HG02798 (cell line): ENCODE measurements at regions not wholly inside any gene's neighbourhood (a gene's known extent, or its start where the extent isn't known, plus 50 kb on each side); places are given as distances from the start of the nearest gene placed in this dataset.

Source experiments
- ATAC-seq: cut with Tn5 transposase; IDR thresholded peaks from one replicate; pipeline ENCODE4 v1.9.1; 2021; ENCODE audit warnings: mild to moderate bottlenecking; ENCODE audit not compliant: unreplicated experiment, poor library complexity

DNA sequence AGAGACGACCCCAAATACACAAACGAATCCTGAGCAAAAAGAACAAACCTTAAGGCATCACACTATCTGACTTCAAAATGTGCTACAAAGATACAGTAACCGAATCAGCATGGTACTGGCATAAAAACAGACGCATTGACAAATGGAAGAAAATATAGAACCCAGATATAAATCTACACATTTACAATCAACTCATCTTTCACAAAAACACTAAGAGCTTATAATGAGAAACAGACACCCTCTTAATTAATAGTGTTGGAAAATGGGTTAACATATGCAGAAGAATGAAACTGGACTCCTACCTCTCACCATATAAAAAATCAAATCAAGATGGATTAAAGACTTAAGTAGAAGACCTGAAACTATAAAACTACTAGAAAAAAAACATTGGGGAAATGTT is 130.3 kb upstream of the DCBLD2 start:
- no peak for ATAC-seq

DNA sequence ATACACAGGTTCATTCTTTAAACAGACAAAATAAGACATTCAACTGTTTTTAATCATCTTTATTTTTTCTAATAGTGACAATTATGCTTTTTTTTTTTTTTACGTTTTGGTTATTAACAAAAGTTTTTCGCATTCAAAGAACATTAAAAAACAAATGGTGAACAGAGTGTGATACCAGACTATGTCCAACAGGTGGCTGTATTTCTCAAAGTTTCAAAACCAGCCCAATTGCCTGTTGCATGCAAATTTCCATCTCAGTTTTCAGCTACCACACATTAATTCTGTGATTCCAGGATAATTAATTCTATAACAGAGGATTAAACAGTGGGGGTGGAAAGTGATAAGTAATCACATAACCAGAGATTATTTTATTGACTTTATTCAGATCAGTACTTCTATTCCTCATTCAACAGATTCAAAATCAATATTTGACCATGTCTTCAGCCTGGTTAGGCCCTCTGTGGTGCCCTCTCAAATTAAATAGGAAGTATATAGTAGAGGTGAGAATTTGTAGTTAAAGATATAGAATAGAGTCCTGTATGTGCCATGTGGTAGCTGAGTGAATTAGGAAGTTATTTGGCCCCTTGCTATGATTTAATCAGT is 122.2 kb upstream of the DCBLD2 start:
- peak; percentile 88 for ATAC-seq

DNA sequence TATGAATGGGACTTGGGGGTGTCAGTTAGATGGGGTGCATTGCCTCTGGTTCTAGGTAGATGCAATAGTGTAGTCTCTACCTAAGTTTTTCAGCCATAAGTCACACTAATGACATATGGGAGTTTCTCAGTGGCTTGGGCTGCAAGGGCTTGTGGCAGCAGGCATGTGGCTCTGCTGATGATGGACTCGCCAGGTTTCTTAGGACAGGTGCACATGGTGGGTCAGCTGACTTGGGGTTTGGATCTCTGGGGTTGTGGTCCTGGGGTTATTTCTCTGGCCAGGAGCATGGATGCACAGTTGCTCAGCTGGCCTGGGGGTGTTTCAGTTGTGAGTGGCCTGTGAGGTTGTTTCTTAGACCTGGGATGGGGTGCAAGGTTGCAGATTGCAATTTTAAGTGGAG is 120.0 kb upstream of the DCBLD2 start:
- ATAC-seq: no peak

DNA sequence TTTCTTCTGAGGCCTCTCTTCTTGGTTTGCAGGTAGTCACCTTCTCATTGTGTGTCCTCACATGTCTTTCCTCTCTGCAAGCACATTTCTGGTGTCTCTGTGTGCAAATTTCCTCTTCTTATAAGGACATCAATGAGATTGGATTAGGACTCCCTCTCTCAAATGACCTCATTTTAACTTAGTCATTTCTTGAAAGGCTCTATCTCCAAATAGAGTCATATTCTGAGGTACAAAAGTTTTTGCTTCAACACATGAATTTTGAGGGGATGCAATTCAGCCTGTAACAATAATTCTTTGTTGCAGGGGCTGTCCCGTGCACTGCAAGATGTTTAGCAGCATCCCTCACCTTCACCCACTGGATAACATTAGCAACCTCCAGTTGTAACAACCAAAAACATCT is 115.0 kb upstream of the DCBLD2 start:
- ATAC-seq: no peak

DNA sequence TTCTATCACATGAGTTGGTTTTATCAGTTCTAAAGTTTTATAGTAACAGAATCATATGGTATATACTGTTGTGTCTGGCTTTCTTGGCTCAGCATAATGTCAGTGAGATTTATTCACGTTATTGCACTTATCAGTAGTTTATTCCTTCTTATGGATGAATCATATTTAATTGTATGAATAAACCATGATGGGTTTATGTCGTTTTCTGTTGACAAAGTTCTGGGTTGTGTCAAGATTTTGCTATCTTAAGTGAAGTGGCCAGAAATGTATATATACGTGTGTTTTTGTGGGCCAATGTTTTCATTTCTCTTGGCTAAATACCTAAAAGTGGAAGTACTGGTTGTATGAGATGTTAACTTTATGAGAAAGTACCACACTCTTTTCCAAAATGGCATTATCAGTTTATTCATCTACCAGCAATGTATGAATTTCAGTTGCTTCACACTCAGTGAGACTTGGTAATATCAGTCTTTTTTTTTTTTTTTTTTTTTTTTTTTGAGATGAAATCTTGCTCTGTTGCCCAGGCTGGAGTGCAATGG is 112.4 kb upstream of the DCBLD2 start:
- ATAC-seq: no peak

DNA sequence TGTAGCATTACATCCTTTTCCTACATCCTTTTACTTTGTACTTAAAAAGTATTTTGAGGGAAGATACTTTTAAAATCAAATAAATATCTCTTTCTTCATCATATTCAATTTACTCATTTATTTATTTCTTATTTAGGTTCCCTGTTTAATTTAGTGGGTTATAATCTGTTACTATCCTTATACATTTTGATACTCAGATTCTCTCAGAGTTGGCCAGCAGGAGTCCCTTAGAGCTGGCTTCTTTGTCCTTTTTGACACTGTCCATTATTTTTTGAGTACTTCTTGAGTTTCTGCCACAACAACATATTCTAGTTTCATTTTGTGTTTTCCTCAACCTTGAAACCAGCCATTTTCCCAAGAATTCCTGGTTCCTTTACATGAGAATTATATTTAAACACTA is 111.6 kb upstream of the DCBLD2 start:
- no peak for ATAC-seq

DNA sequence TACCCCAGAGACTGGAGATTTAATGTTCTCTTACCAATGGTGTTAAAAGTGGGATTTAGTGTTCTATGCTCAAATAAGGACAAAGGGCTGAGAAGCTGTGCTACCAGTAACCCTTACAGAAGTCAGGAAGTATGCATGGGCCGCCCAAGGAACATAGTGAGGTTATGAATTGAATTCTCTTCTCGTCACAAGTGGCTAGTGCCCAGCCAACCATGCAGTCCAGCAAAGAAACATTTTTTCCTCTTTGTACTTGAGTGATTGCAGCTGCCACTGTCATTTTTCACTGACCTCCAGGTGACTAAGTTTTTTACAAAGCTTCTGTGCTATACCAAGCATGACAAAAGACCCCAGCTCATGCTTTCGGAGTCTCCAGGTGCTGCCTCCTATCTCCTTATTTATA is 110.6 kb upstream of the DCBLD2 start:
- peak; percentile 85 for ATAC-seq

DNA sequence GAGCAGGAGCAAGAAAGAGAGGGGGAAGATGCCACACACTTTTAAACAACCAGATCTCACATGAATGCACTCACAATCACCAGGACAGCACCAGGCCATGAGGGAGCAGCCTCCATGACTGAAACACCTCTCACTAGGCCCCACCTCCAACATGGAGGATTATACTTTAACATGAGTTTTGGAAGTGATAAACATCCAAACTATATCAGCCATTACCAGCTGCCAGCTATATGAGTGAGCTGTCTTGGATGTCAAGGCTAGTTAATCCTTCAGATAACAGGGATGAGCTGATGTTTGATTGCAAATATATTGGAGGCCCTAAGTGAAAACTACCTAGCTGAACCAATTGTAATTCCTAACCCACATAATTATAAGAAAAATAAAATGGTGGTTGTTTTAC is 108.4 kb upstream of the DCBLD2 start:
- no peak for ATAC-seq

DNA sequence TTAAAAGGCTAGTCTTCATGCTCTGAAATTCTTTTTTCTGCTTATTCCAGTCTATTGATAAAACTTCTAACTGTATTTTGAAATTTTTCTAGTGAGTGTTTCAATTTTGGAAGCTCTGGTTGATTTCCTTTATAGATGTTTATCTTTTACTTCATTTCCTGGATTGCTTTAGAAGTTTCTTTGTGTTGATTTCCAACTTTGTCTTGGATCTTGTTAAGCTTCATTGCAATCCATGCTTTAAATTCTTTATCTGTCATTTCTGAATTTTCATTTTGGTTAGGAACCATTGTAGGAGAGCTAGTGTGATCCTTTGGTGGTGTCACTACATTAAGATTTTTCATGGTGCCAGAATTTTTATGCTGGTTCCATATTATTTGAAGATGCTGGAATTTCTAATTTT is 105.2 kb upstream of the DCBLD2 start:
- no peak for ATAC-seq

DNA sequence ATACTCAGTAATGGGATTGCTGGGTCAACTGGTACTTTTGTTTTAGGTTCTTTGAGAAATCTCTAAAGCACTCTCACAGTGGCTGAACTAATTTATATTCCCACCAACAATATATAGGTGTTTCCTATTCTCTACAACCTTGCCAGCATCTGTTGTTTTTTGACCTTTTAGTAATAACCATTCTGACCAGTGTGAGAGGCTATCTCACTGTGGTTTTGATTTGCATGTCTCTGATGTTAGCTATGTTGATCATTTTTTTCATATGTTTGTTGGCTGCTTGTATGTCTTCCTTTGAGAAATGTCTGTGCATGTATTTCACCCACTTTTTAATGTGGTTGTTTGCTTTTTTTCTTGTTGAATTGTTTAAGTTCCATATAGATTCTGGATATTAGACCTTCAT is 98.2 kb upstream of the DCBLD2 start:
- peak; percentile 51 for ATAC-seq

DNA sequence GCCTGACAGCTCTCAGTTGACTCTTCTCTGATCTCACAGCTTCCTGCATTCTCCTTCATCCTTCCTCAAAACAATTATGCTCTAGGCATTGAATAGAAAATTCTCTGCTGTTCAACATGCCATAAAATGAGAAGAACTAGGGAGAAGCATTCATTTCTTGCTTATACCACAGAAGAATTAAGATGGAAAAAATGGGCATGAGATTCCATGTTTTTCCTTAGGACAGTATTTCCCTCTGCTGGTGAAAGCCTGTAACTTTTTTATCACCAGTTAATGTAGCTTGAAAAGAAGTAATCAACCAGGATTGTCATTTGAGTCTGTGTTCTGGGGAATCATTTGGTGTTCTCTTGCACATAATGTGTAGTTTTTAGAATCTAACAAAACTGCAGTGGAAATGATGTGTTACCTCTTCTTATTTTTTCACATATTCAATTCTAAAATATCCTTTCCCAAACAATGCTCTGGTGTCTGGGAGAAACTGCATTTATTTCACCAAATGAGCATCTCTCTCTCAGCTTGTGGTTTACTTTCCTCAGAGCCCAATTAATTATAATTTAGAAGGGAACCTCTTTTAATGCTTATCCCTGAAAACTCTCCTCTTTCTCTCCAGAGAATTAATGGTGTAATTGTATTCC is 92.8 kb upstream of the DCBLD2 start:
- no peak for ATAC-seq

DNA sequence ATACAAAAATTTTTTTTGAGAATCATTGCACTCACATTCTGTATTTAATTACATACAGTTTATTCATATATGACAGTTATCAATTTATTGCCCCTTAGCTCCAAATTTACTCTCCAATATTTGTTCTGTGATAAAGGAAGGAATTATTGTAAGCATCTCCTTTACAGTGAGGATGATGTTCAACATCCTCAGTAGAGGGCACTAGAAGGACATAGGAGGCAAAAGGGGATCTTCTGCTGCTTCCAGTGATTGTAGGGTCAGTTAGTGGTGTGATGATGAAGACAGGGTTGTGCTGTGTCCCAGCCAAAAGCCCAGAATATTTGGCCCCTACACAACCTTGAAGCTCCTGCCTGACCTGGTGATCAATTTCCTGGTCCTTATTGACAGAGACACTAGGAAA is 89.9 kb upstream of the DCBLD2 start:
- no peak for ATAC-seq

DNA sequence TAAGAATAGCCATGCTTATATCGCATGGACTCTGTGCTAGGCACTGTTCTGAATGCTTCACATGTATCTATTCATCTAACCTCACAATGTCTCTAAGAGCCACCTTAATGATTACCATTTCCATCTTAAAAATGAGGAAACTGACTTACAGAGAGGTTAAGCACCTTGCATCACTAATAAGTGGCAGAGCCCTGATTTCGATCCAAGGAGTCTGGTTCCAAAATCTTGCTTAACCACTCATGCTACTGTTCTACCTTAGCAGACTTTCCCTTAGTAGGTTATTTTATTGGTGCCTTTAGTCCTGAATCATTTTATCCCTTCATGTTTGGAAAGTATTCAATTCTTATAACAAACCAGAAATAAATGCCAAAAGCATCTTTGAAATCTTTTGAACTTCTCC is 89.2 kb upstream of the DCBLD2 start:
- ATAC-seq: no peak

DNA sequence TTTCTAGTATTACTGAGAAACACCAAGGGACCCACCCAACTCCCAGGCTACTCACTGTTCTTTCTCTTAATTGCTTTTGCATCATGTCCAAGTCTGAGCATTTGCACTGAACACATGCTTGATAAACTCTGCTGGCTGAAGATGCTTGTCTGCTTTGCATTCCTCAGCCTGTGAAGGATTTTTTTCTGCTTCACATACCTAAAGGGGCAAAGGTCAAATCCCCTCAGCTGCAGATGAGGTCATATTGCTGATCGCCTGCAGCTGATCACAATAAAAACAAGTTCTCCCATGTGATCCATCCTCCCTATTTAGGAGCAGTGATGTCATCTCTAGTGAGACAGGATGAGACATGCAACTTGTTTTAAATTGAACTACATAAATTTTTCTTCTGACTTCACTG is 84.6 kb upstream of the DCBLD2 start:
- ATAC-seq: no peak

DNA sequence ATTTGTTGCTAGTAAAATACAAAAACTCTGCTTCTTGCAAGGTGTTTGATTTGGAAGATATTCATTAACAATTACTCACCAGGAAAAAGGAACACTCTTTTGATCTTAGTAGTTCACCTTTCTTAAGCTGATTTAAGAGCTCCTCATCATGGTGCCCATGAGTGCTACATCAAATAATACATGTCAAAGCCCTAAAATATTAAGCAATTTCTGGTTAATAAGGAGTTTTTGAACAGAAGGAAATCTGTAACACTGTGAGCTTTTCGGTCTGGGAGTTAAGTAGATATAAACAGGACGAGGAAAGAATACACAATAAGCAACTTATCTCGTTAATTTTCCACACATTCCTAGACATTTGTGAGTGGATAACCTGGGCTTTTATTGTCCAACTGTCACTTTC is 83.9 kb upstream of the DCBLD2 start:
- ATAC-seq: no peak

DNA sequence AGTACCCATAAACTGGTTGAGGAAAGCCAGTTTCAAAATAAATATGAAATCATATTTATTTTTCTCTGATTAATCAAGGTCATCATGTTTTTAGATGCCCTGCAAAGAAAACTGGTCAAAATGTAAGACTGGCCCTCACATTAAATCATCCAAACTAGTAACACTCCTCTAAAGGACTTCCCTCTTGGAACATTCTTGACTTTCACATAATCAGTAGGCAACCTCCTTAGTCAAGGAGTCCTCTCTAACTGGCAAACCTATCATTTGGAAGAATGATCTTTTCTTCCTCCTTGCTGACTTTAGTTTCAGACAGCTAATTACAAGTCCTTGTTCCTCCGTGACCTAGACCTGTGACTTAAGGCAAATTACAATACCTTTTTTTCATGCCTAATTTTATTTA is 82.5 kb upstream of the DCBLD2 start:
- ATAC-seq: no peak

DNA sequence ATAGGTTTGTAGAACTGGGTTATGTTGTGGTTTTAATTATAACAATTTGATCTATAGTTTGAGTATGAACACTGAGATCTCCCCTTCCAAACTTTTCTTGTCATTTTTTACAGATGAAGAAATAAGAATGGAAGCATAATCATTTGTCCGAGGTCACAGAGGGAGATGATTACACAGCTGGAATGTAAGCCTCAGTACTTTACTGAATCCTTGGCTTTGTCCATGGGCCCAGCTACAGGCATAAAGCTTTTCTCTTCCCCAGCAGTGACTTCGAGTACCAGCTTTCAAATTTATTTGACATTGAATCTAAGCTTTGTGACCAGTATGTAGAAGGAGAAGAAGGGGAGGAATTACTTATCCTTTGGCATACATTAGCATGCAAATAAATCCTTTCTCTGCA is 80.9 kb upstream of the DCBLD2 start:
- no peak for ATAC-seq

DNA sequence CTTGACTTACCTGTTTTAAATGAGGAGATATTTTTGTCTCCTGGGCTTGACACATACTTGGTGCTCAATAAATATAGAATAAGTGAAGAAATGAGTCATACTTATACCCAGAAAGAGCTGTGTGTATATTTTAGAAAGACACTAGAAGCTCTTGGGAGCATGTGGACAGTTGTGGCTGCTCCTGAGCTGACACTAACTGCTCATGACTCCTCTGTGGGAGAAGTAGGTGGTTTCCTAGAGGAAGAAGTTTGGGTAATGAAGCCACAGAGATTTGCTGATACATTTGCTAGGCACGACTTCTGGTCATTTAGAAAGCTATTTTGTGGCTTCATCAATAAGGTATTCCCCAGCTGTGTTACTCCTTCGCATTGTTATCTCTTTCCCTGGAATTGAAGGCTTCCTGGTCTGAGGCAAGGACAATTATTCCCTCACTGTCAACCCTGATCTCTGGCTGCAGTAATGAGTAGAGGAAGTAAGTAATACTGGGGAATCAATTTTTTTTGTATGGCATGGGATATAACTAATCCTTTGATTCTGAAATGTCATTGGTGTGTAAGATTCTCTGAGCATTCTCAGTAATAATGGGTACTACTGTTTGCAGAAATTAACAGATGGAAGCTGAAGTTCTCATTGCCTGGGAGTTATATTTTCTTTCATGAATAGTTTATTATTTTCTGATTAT is 79.6 kb upstream of the DCBLD2 start:
- peak; percentile 90 for ATAC-seq

DNA sequence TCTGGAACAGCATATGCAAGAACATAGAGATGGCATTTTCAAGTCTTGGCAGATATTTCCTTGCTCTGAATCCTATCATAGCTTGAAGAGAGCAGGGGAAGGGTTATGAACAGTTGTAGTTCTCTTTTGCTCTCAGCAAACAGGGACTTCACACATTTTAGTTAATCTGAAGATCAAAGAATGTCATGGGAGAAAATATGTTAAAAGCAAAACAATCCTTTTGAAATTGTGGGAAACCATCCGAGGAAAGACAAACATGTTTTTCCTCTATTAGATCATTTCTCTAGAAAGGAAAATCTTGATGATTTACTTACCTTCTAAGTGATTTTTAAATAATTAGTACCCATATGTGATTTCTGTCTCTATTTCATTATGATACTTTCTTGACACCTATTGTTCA is 77.8 kb upstream of the DCBLD2 start:
- ATAC-seq: no peak

DNA sequence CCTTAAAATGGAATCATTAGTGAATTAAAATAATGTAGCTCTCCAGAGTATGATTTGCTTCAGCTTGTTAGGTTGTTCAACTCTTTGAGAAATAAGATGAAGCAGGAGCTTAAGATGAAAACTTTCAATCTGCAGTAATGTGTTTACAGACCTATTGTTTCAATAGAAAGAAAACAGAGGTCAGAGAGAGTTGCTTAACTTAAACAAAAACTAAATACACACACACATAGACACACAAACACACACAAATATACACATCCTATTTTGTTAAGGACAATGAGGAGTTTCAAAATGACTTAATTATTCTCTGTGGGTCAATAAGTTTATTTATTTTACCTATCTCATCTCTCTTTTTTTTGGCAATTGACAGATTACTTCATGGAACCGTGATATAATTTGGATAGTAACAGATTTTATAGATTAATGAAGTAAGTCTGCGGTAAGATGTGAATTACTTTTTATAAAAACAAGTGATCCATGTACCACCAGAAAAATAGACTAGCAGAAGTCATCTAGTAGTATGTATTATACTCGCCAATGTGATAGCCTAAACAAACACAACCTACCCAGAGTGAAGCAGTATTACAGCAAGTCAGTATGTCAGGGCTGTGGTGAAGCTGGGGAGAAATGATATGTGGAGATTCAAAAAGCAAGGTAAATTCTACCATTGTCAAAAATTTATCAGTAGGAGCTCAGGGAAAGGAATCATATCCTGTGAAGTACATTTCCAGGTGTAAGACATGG is 76.7 kb upstream of the DCBLD2 start:
- ATAC-seq: no peak

DNA sequence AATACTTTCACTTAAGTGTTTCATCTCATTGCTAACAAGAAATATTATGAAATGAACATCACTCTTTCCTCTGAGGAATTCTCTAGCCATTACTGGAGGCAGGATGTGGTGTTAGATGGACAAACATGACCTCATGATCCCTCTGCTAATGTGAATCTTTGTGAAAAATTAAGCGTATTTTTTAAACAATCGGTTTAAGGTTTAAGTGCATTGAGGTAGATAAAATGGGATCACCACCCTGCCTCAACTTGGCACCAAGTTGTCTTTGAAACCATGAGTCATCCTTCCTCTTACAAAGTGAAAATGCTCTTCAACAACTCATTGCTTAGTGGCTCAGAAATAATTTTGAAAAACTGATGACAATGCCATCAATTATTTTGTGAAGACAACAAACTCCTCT is 76.0 kb upstream of the DCBLD2 start:
- no peak for ATAC-seq
